ENCODE measurements at regions not wholly inside any gene's neighbourhood (a gene's known extent, or its start where the extent isn't known, plus 50 kb on each side); places are given as distances from the start of the nearest gene placed in this dataset.

DNA sequence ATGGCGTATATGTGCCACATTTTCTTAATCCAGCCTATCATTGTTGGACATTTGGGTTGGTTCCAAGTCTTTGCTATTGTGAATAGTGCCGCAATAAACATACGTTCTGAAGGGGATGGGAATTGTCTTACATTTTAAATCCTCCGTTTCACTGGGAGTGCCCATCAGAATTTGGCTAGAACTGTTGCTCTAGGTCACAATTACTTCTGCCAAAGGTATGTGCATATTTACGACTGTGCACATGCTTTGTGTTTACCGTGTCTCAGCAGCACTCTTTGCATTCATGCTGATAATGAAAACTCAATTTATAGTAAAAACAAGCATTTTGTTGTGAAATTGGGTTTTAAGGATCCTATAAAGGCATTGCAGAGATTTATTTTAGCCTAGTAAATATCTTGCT lies 151.9 kb upstream of the ZNF618 start:
- Histone ChIP-seq H3K4me2 (ENCODE audit: insufficient read depth in 1 of 2, low read depth in 2 of 2, low read length in 2 of 2) (no peak overlapping the region), H3K23ac (ENCODE audit: insufficient read length) (no peak overlapping the region), H3K18ac (ENCODE audit: extremely low read depth, low read length) (no peak overlapping the region), H3K4me3 (ENCODE audit: extremely low read depth in 1 of 4, insufficient read depth in 2 of 4, low read depth in 3 of 4, low read length in 4 of 4) (no peak overlapping the region), H3K36me3 (ENCODE audit: control insufficient read depth in 2 of 4, insufficient read depth in 4 of 4, low read length in 3 of 4) (no peaks in the 10 kb centered on the region), H4K91ac (replicated peaks; ENCODE audit: insufficient read length, low read length) (no peak overlapping the region), H3K4ac (replicated peaks; ENCODE audit: insufficient read length, low read depth, low read length) (no peak overlapping the region), H2BK15ac (ENCODE audit: low read length) (no peak overlapping the region), H4K20me1 (replicated peaks in 1 of 2; ENCODE audit: control insufficient read depth in 1 of 2, insufficient read depth in 2 of 2, low read length in 2 of 2) (no peaks in the 10 kb centered on the region), H2AK5ac (ENCODE audit: low read depth, low read length) (no peak overlapping the region), H2BK5ac (ENCODE audit: low read depth, low read length) (no peak overlapping the region), H3K56ac (replicated peaks; ENCODE audit: insufficient read length, low read depth, low read length) (no peak overlapping the region), H2BK20ac (ENCODE audit: low read length) (no peak overlapping the region), H3K27ac (ENCODE audit: low read depth, low read length) (no peak overlapping the region), H3K9ac (replicated peaks in 1 of 4; ENCODE audit: extremely low read depth in 1 of 4, low read depth in 3 of 4, low read length in 3 of 4) (no peak overlapping the region), H3K14ac (ENCODE audit: insufficient read length) (no peak overlapping the region), H3K4me1 (replicated peaks in 1 of 4; ENCODE audit: control insufficient read depth in 3 of 4, insufficient read depth in 4 of 4, low read length in 3 of 4) (peaks cover 0 to 5% (median 0%) of the 10 kb centered on the region in 4 experiments; a peak in 2 of 7 replicates), H2AFZ (ENCODE audit: low read length) (no peak overlapping the region), H3K79me2 (ENCODE audit: control insufficient read depth in 1 of 2, insufficient read depth in 2 of 2, low read length in 2 of 2) (no peaks in the 10 kb centered on the region), H4K8ac (ENCODE audit: extremely low read depth, insufficient read depth, low read length) (no peak overlapping the region), H3K23me2 (ENCODE audit: low read depth, low read length) (no peaks in the 10 kb centered on the region), H3K27me3 (replicated peaks in 1 of 4; ENCODE audit: control insufficient read depth in 3 of 4, extremely low read depth in 1 of 4, insufficient read depth in 3 of 4, low read length in 3 of 4) (no peaks in the 10 kb centered on the region), H2BK12ac (ENCODE audit: low read depth, low read length) (no peak overlapping the region), H4K5ac (ENCODE audit: insufficient read length, low read depth, low read length) (no peak overlapping the region), H3K79me1 (ENCODE audit: low read depth, low read length) (no peaks in the 10 kb centered on the region), H2BK120ac (replicated peaks; ENCODE audit: low read depth, low read length) (no peak overlapping the region), H3K9me3 (ENCODE audit: insufficient read depth in 2 of 2, low read depth in 1 of 2, low read length in 1 of 2) (0 out of 4 replicates have a peak, but pooled peaks cover 0 to 4% of the 10 kb centered on the region in 2 experiments)
- FAIRE-seq (no peak), DNase-seq (ENCODE audit: low read depth in 1 of 2, low spot score in 2 of 2) (no peak)
- POLR2A ChIA-PET (ENCODE audit: partially characterized antibody), result no interaction called here
- TF ChIP-seq JUND (IDR thresholded peaks at IDR 0.05; ENCODE audit: low read length) (no peak), JUN (IDR thresholded peaks at IDR 0.05; ENCODE audit: low read depth, low read length) (no peak), POLR2A (IDR thresholded peaks at IDR 0.05; ENCODE audit: control extremely low read depth in 1 of 2, low read depth in 2 of 2, low read length in 2 of 2) (no peak), FOSL1 (IDR thresholded peaks at IDR 0.05; ENCODE audit: insufficient read depth, low read depth, low read length) (no peak), YY1 (IDR thresholded peaks at IDR 0.05; ENCODE audit: low read depth, low read length) (no peak), TAF7 (optimal IDR thresholded peaks at IDR 0.05; ENCODE audit: borderline replicate concordance, low read depth, low read length) (no peak), ASH2L (IDR thresholded peaks at IDR 0.05; ENCODE audit: low read length) (no peak), BRCA1 (IDR thresholded peaks at IDR 0.05; ENCODE audit: low read depth, low read length) (no peak)
- TF ChIP-seq, protein P1, sequence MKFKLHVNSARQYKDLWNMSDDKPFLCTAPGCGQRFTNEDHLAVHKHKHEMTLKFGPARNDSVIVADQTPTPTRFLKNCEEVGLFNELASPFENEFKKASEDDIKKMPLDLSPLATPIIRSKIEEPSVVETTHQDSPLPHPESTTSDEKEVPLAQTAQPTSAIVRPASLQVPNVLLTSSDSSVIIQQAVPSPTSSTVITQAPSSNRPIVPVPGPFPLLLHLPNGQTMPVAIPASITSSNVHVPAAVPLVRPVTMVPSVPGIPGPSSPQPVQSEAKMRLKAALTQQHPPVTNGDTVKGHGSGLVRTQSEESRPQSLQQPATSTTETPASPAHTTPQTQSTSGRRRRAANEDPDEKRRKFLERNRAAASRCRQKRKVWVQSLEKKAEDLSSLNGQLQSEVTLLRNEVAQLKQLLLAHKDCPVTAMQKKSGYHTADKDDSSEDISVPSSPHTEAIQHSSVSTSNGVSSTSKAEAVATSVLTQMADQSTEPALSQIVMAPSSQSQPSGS (IDR thresholded peaks at IDR 0.05; ENCODE audit: low read length), result no peak
- TF ChIP-seq, protein P2, sequence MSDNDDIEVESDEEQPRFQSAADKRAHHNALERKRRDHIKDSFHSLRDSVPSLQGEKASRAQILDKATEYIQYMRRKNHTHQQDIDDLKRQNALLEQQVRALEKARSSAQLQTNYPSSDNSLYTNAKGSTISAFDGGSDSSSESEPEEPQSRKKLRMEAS (IDR thresholded peaks at IDR 0.05), result no peak
- CTCF ChIA-PET (ENCODE audit: partially characterized antibody), result no interaction called here
- WGBS, 2 experiments (ENCODE audit: extremely low coverage in 1 of 2, insufficient coverage in 1 of 2, insufficient read length in 1 of 2, insufficient replicate concordance in 2 of 2, low coverage in 1 of 2, low lambda C conversion rate in 2 of 2, missing lambda C conversion rate in 1 of 2), result 96% methylated on average over 5 of the region's 6 CpGs; no CpG with 5 or more reads in 1 of the 2 experiments
